NCI-H446 (cell line): ENCODE measurements at regions not wholly inside any gene's neighbourhood (a gene's known extent, or its start where the extent isn't known, plus 50 kb on each side); places are given as distances from the start of the nearest gene placed in this dataset.

Source experiments
- DNase-seq, 2 experiments: peaks; one replicate each; lab custom pipeline; 2025; lab: John Stamatoyannopoulos, UW

DNA sequence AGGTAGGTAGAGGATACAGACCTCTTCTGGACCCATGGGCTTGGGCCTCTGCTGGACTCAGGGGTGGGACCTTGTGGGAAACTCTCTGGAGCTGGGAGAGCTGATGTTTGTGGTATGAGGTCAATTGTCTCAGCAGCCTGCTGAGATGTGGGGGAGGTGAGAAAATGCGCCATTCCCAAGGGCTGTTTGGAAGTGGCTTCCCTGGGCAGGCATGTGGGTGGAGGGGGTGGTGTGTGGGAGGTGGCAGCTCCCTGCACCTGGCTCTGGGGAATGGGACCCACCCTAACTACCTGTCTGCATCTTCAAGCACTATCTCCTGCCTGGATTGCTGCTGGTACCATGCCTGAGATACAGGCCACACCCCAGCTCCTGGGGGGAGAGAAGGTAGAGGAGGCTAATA lies 97.4 kb upstream of the THY1 start:
- no peak for DNase-seq

- no peak for DNase-seq
Observed at GRCh38 chr11:119519796-119520195, 96.8 kb upstream of the THY1 start.

- no peak for DNase-seq
Observed at GRCh38 chr11:119518746-119519730, 96.1 kb upstream of the THY1 start.

GRCh38 chr11:119515771-119516400 lies 92.9 kb upstream of the THY1 start:
- DNase-seq, result no peak

GRCh38 chr11:119513806-119514170 lies 90.8 kb upstream of the THY1 start:
- no peak for DNase-seq

DNA sequence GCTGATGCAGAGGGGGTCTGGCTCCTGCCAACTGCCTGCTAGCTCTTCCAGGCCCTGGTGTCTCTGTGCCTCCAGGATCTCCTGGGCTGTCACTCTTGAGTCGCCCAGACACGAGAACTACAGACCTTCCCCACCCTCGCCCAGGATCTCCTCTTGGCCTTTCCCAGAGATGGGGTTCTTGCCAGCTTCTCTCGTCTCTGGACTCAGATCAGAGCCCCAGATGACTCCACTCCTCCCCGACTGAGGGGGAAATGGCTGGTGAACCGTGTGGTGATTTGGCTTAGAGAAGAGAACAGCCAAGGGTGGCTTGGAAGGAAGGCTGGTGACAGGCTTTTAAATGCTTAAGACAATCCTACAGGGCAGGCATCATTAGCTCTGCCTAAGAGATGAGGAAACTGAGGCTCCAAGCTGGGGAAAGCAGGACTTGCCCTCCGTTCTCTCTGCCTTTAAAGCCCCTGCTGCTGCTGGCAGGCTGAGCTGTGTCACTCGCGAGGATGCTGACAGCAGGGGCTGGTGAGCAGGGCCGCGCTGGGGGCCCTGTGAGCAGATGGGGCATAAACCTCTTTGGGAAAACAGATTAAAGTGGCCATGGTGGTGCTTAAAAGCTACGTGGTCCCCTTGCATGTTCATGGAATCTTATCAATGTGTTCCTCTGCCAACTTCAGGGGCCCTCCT lies 90.3 kb upstream of the THY1 start:
- DNase-seq, result peak in 1 of 2 experiments; percentile 26

- DNase-seq, result no peak
Observed at GRCh38 chr11:119512369-119512768, 89.4 kb upstream of the THY1 start.

- DNase-seq, result no peak
Observed at GRCh38 chr11:119511614-119512306, 88.8 kb upstream of the THY1 start.

DNA sequence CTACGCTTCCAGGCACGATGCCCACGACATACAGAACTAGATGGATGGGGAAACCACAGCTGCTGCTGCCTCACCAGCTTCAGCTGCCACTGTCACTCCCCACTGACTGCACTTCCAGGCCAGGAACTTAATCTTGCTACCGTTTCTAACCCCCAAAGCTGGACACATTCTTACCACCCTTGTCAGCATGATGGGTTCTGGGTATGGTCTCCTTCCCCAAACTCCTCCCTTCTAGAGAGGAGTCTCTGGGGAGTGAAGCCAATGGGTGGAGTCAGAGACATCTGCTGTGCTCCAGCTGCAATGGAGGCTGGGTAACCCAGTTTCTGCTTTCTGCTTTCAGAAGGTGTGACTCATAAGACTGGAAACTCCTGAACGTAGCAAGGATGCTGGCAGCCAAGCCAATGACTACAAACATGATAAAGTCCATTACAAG lies 87.0 kb upstream of the THY1 start:
- peak in 1 of 2 experiments; percentile 39 for DNase-seq

GRCh38 chr11:119509282-119509841 lies 86.4 kb upstream of the THY1 start:
- DNase-seq, result no peak

DNA sequence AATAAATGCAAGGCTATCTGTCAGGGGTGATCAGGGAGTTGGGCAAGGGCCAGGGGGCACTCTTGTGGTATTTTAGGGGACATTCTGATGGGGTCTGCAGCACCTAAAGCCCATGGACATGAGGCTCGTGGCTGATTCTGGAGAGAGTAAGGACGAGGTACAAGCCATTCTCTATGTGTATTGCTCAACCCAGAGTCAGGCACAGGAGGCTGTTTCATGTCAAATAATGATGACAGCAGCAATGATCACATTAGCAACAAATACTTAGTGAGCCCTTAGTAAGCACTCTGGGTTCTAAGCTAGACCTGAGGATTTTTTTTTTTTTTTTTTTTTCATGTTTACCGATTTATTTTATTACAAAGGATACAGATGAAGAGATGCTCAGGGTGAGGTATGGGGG lies 83.5 kb upstream of the THY1 start:
- DNase-seq, result no peak

GRCh38 chr11:119505861-119506260 lies 82.9 kb upstream of the THY1 start:
- no peak for DNase-seq

GRCh38 chr11:119505071-119505470 lies 82.1 kb upstream of the THY1 start:
- no peak for DNase-seq

- no peak for DNase-seq
Observed at GRCh38 chr11:119504371-119504770, 81.4 kb upstream of the THY1 start.

DNA sequence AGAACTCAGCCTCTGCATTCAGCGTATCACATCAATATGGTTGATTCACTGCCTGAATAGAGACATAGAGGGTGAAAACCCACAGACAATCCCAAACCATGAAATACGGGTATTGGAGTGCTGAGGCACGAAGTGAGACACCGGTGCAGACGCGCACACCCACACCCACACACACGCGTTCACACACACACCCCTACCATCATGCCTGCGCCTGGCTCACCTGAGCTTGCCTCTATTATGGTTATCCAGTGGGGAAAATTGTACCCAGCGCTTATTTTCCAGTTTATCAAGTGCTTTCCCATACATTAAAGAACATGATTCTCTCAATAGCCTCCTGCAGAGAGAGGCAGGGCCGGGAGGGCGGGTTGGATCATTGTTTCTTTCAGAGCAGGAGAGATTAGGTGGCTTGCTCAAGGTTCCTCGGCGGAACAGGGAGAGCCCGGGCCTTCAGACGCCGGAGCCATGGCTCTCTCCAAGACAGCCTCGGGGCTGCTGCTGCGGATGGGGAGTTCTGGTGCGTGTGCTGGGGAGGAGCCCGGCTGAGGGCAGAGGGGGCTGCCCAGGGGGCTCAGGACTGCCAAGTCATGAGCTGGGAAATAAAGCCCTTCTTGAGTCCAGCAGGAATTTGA lies 78.9 kb upstream of the THY1 start:
- no peak for DNase-seq

GRCh38 chr11:119497717-119498116 lies 74.7 kb upstream of the THY1 start:
- no peak for DNase-seq

DNA sequence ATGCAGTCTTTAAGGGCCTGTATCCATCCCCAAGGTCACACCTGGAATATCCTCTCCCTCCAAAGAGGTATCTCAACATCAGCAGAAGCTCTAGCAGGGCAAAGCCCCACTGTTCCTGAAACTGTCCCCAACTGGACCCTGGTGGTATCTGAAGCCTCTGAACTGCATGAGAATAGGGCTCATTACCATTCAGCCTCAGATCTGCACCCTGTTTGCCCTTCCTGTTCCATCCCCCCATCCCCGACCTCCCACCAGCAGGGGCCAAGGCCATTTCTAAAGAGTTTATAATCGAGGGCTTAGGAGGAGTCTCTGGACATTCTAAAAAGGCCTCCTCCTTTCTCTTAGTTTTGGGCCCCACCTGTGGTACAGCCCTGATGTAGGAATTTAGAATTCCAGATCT lies 74.0 kb upstream of the THY1 start:
- DNase-seq, result no peak

- no peak for DNase-seq
Observed at GRCh38 chr11:119496469-119496868, 73.5 kb upstream of the THY1 start.

- no peak for DNase-seq
Observed at GRCh38 chr11:119493712-119494111, 70.7 kb upstream of the THY1 start.

GRCh38 chr11:119491753-119492510 lies 69.0 kb upstream of the THY1 start:
- DNase-seq, result no peak
